GM13976 (cell line): ENCODE measurements at regions not wholly inside any gene's neighbourhood (a gene's known extent, or its start where the extent isn't known, plus 50 kb on each side); places are given as distances from the start of the nearest gene placed in this dataset.

Experiments used
- DNase-seq: peaks from one replicate; pipeline ENCODE4 v3.0.0; 2012; ENCODE audit warnings: low spot score
- CTCF ChIP-seq: IDR thresholded peaks from 2 replicates; pipeline ENCODE4 v1.5.1; 2012; ENCODE audit warnings: borderline replicate concordance, mild to moderate bottlenecking; ENCODE audit not compliant: insufficient read depth; ENCODE audit errors: extremely low read depth, missing control alignments, control extremely low read depth
- in situ Hi-C: fragments of 300-500 bp; cut with MboI; formaldehyde crosslinking; loops from one replicate; pipeline ENCODE4 v1.12.0; 2022; ENCODE audit warnings: low sequenced_read_pairs, mixed read lengths, inconsistent platforms; ENCODE audit not compliant: unreplicated experiment

GRCh38 chr14:22189881-22190280 is 399.1 kb downstream of the DAD1 start:
- in situ Hi-C loops, result no loop called here
- DNase-seq, result no peak
- TF ChIP-seq CTCF, result no peak

GRCh38 chr14:22188318-22188717 is 400.7 kb downstream of the DAD1 start:
- in situ Hi-C loops, result no loop called here

GRCh38 chr14:22185789-22186188 is 403.2 kb downstream of the DAD1 start:
- in situ Hi-C loops, result no loop called here
- DNase-seq, result no peak
- TF ChIP-seq CTCF, result no peak

More at GRCh38 chr14:22188318-22188717, 400.7 kb downstream of the DAD1 start:
- no peak for DNase-seq
- no peak for TF ChIP-seq CTCF

GRCh38 chr14:22185191-22185590 is 403.8 kb downstream of the DAD1 start:
- in situ Hi-C loops, result no loop called here
- TF ChIP-seq CTCF, result no peak
- no peak for DNase-seq

- no peak for TF ChIP-seq CTCF
- no peak for DNase-seq
- in situ Hi-C loops, result no loop called here
Measured at GRCh38 chr14:22184830-22185168, 404.2 kb downstream of the DAD1 start.

- in situ Hi-C loops, result no loop called here
- no peak for TF ChIP-seq CTCF
- no peak for DNase-seq
Measured at GRCh38 chr14:22184157-22184829, 404.7 kb downstream of the DAD1 start.
